HepG2 (cell line): ENCODE measurements at regions not wholly inside any gene's neighbourhood (a gene's known extent, or its start where the extent isn't known, plus 50 kb on each side); places are given as distances from the start of the nearest gene placed in this dataset.

Source experiments
- ATAC-seq: fragments of 200-7000 bp; cut with Tn5 transposase; 3 replicates; pipeline ENCODE4 v1.9.1; 2020; ENCODE audit warnings: mild to moderate bottlenecking, moderate library complexity
- BruUV-seq: library from RNA; stranded (reverse); fragments of 400-500 nt; replicated peaks from 2 replicates; lab custom pipeline; 2021; lab: Mats Ljungman, UMichigan
- CTCF ChIA-PET: fragments of 300-600 bp; formaldehyde crosslinking; extraction: SDS; loops from one replicate; lab custom pipeline; 2021; ENCODE audit warnings: low total read pairs, inconsistent platforms, low intra/inter-chr PET ratio; lab: Yijun Ruan, JAX
- POLR2A ChIA-PET: fragments of 350-600 bp; sonication (Branson Sonifier 250); formaldehyde crosslinking; loops from one replicate; lab custom pipeline; 2020; ENCODE audit warnings: antibody characterized with exemption, inconsistent platforms; lab: Yijun Ruan, JAX
- DNase-seq: peaks from one replicate; pipeline ENCODE4 v3.0.0-alpha.2; 2015; ENCODE audit warnings: low spot score
- FAIRE-seq: peaks from 3 replicates; lab custom pipeline; 2011; peaks lifted over from hg19 to GRCh38; lab: Jason Lieb, UNC
- H2AFZ ChIP-seq: one replicate; pipeline ENCODE4 v1.6.1; 2011; ENCODE audit warnings: low read length, inconsistent platforms
- H3K27ac ChIP-seq: fragments of 300-600 bp; 3 replicates; pipeline ENCODE4 v1.8.0; 2011; ENCODE audit warnings: mixed run types, mild to moderate bottlenecking, mixed read lengths, low read length, inconsistent platforms; ENCODE audit not compliant: insufficient read depth; ENCODE audit errors: extremely low read length
- H3K27me3 ChIP-seq, 2 experiments: fragments of 200-600 bp in 1 of 2; 2 replicates in 1 of 2; 3 replicates in 1 of 2; pipeline versions ENCODE4 v1.6.0 to v1.8.0; 2011; ENCODE audit warnings: low read length in 2 of 2, mild to moderate bottlenecking in 2 of 2, moderate library complexity in 2 of 2, inconsistent platforms in 1 of 2; ENCODE audit not compliant: insufficient read depth in 2 of 2, control insufficient read depth in 1 of 2
- H3K36me3 ChIP-seq, 2 experiments: fragments of 200-600 bp in 1 of 2; replicated peaks in 1 of 2; 2 replicates in 1 of 2; 3 replicates in 1 of 2; pipeline versions ENCODE4 v1.5.1 to v1.8.0; 2011; ENCODE audit warnings: low read length in 2 of 2, inconsistent platforms in 1 of 2; ENCODE audit not compliant: insufficient read depth in 2 of 2, control insufficient read depth in 1 of 2
- H3K4me1 ChIP-seq: 2 replicates; pipeline ENCODE4 v1.5.1; 2012; ENCODE audit warnings: low read length, inconsistent platforms; ENCODE audit not compliant: insufficient read depth
- H3K4me2 ChIP-seq: 2 replicates; pipeline ENCODE4 v1.6.0; 2011; ENCODE audit warnings: low read depth, low read length, inconsistent platforms
- H3K4me3 ChIP-seq, 3 experiments: fragments of 200-600 bp in 1 of 3; sonication (generic), shearing (Covaris generic) in 1 of 3; replicated peaks in 1 of 3; 2 replicates each; pipeline ENCODE4 v1.5.1; 2011 to 2016; ENCODE audit warnings: low read length in 3 of 3, inconsistent platforms in 2 of 3, low read depth in 2 of 3, mild to moderate bottlenecking in 2 of 3, control low read depth in 1 of 3, mixed read lengths in 1 of 3; ENCODE audit not compliant: insufficient read depth in 1 of 3
- H3K79me2 ChIP-seq: one replicate; pipeline ENCODE4 v1.6.1; 2011; ENCODE audit warnings: low read length, inconsistent platforms; ENCODE audit not compliant: insufficient read depth
- H3K9ac ChIP-seq: 2 replicates; pipeline ENCODE4 v1.6.0; 2011; ENCODE audit warnings: mild to moderate bottlenecking, low read depth, low read length, inconsistent platforms; ENCODE audit not compliant: insufficient read depth
- H3K9me3 ChIP-seq: 2 replicates; pipeline ENCODE4 v1.5.1; 2012; ENCODE audit warnings: mild to moderate bottlenecking, low read length
- H4K20me1 ChIP-seq: 2 replicates; pipeline ENCODE4 v1.6.0; 2011; ENCODE audit warnings: inconsistent platforms, mild to moderate bottlenecking, low read length, moderate library complexity; ENCODE audit not compliant: insufficient read depth
- AGO1 ChIP-seq: fragments of 200-400 bp; formaldehyde crosslinking; IDR thresholded peaks from 2 replicates; pipeline ENCODE4 v1.6.1; 2017; ENCODE audit warnings: mild to moderate bottlenecking, low read depth, low read length, moderate library complexity; ENCODE audit not compliant: poor library complexity, severe bottlenecking
- HNRNPUL1 ChIP-seq: fragments of 200-400 bp; formaldehyde crosslinking; IDR thresholded peaks from 2 replicates; pipeline ENCODE4 v1.6.1; 2017; ENCODE audit warnings: low read depth, mild to moderate bottlenecking, low read length, moderate library complexity
- KLF13 ChIP-seq: sonication (generic); formaldehyde crosslinking; IDR thresholded peaks from 2 replicates; pipeline ENCODE4 v1.4.0; 2020; ENCODE audit warnings: mild to moderate bottlenecking, missing genetic modification reagents
- KMT2B ChIP-seq: IDR thresholded peaks from 2 replicates; pipeline ENCODE4 v1.6.1; 2016; ENCODE audit warnings: missing genetic modification reagents, missing compliant biosample characterization
- MXI1 ChIP-seq: IDR thresholded peaks from 3 replicates; pipeline ENCODE4 v1.6.1; 2012; ENCODE audit warnings: low read depth, low read length, inconsistent platforms, borderline replicate concordance
- PPARG ChIP-seq: conservative IDR thresholded peaks from 2 replicates; pipeline ENCODE4 v1.6.1; 2016; ENCODE audit warnings: missing biosample characterization, missing genetic modification reagents
- RFX1 ChIP-seq: fragments of 450-650 bp; IDR thresholded peaks from 2 replicates; pipeline ENCODE4 v1.6.1; 2017
- RFX3 ChIP-seq: IDR thresholded peaks from 2 replicates; pipeline ENCODE4 v1.6.1; 2016; ENCODE audit warnings: missing biosample characterization, missing genetic modification reagents
- SSRP1 ChIP-seq: IDR thresholded peaks from 2 replicates; pipeline ENCODE4 v1.6.1; 2016; ENCODE audit warnings: control low read depth
- TBX3 ChIP-seq: fragments of 450-650 bp; IDR thresholded peaks from 2 replicates; pipeline ENCODE4 v1.6.1; 2017; ENCODE audit warnings: antibody characterized with exemption, mild to moderate bottlenecking, inconsistent platforms, borderline replicate concordance
- XRCC5 ChIP-seq: fragments of 200-400 bp; formaldehyde crosslinking; optimal IDR thresholded peaks from 2 replicates; pipeline ENCODE3; 2017; ENCODE audit warnings: mild to moderate bottlenecking, low read length
- ZNF263 ChIP-seq: sonication (generic); formaldehyde crosslinking; IDR thresholded peaks from 2 replicates; pipeline ENCODE4 v1.4.0; 2020; ENCODE audit warnings: missing genetic modification reagents
- ZNF510 ChIP-seq: sonication (generic); formaldehyde crosslinking; IDR thresholded peaks from 2 replicates; pipeline ENCODE4 v1.4.0; 2020; ENCODE audit warnings: low read depth, mild to moderate bottlenecking, missing genetic modification reagents
- ZNF547 ChIP-seq: sonication (generic); formaldehyde crosslinking; IDR thresholded peaks from 2 replicates; pipeline ENCODE4 v1.5.1; 2020; ENCODE audit warnings: mild to moderate bottlenecking, missing genetic modification reagents
- WGBS: methylation state at CpG from one replicate; pipeline ENCODE4 v1.1.6; 2017; ENCODE audit warnings: low lambda C conversion rate; 5-methylcytosine and 5-hydroxymethylcytosine counted together
- in situ Hi-C: cut with HindIII; loops from 2 replicates; pipeline ENCODE4 v1.10.0; 2017; ENCODE audit warnings: low pct_unique_long_range_greater_than_20kb; ENCODE audit not compliant: extremely low pct_ligation_motif_present
- intact Hi-C: fragments of 100-400 bp; cut with micrococcal nuclease; formaldehyde crosslinking; loops from one replicate; pipeline ENCODE4 v1.10.0; 2022; ENCODE audit not compliant: unreplicated experiment
- TF ChIP-seq, protein P1 (sequence below): sonication (generic); formaldehyde crosslinking; IDR thresholded peaks from 2 replicates; pipeline ENCODE4 v1.9.0; 2022; ENCODE audit warnings: low read depth, missing genetic modification reagents
- TF ChIP-seq, protein P2 (sequence below): IDR thresholded peaks from 2 replicates; pipeline ENCODE4 v1.6.1; 2016; ENCODE audit warnings: low read depth
- TF ChIP-seq, protein P3 (sequence below): sonication (generic); formaldehyde crosslinking; IDR thresholded peaks from 2 replicates; pipeline ENCODE4 v1.4.0; 2020; ENCODE audit warnings: missing genetic modification reagents, mild to moderate bottlenecking, borderline replicate concordance

DNA sequence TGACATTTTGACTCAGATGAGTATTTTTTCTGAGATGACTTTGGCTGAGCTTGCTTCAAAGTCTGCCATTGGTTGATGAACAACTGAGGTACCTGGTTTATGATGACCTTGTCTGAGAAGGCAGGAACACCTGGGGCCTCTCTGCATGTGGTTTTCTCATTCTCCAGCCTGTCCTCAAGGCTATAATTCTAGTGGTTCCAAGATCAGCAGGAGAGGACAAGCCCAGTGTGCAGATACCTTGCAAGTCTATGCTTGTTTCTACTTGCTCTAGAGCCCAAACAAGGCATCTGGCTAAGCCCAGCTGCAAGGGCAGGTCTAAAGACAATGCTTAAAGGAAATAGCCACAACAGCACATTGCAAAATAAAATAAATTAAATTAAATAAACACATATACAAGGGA is 1100.0 kb downstream of the NLGN4Y start (continued):
- TF ChIP-seq AGO1: no peak
- no peak for TF ChIP-seq ZNF263 (CRISPR knock-in tag)
- no peak for TF ChIP-seq ZNF510 (CRISPR knock-in tag)
- TF ChIP-seq, protein P1, sequence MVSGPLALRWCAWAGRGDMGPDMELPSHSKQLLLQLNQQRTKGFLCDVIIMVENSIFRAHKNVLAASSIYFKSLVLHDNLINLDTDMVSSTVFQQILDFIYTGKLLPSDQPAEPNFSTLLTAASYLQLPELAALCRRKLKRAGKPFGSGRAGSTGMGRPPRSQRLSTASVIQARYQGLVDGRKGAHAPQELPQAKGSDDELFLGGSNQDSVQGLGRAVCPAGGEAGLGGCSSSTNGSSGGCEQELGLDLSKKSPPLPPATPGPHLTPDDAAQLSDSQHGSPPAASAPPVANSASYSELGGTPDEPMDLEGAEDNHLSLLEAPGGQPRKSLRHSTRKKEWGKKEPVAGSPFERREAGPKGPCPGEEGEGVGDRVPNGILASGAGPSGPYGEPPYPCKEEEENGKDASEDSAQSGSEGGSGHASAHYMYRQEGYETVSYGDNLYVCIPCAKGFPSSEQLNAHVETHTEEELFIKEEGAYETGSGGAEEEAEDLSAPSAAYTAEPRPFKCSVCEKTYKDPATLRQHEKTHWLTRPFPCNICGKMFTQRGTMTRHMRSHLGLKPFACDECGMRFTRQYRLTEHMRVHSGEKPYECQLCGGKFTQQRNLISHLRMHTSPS (CRISPR knock-in tag): no peak
- no peak for TF ChIP-seq TBX3
- no peak for TF ChIP-seq HNRNPUL1
- no peak for TF ChIP-seq KLF13 (CRISPR knock-in tag)
- TF ChIP-seq RFX3: no peak
- no peak for TF ChIP-seq XRCC5
- TF ChIP-seq RFX1: no peak
- TF ChIP-seq, all 625 proteins: peak for 0

DNA sequence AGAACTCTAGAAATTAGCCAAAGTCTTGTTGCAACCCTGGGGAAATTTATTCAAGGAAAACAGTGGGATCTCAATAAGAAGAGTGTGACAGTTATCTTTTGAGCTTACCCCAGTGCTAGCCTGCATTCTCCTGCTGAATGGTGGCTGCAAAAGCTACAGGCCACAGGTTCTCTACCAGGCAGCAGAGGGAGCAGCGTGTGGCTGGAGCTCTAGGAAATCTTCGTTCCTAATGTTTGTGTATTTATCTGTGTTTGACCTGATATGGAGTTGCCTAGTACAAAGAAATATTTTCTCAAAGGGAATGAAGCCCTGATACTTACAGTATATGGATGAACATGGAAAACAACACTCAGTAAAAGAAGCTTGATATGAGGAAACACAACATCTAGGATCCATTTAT is 1100.6 kb downstream of the NLGN4Y start:
- Histone ChIP-seq H2AFZ (no peak overlapping the region), H3K4me2 (no peak overlapping the region), H3K4me3 (no peak overlapping the region), H3K79me2 (no peaks in the 10 kb centered on the region), H3K27me3 (no peaks in the 10 kb centered on the region), H3K9ac (no peak overlapping the region), H3K27ac (no peak overlapping the region), H3K36me3 (no peaks in the 10 kb centered on the region), H4K20me1 (no peaks in the 10 kb centered on the region), H3K9me3 (peaks cover 21% of the 10 kb centered on the region; the same call in 1 of the 2 replicates), H3K4me1 (no peaks in the 10 kb centered on the region)
- CTCF ChIA-PET: no interaction called here
- POLR2A ChIA-PET: no interaction called here
- intact Hi-C loops (no loop called here), in situ Hi-C loops (no loop called here)
- FAIRE-seq (no peak), ATAC-seq (no peak), DNase-seq (no peak)
- 20% methylated on average over 1 of the region's 2 CpGs for WGBS
- no TSS peak for BruUV-seq
- TF ChIP-seq ZNF547 (CRISPR knock-in tag) (no peak), KMT2B (no peak), SSRP1 (no peak), PPARG (CRISPR knock-in tag) (no peak), MXI1 (no peak)
- TF ChIP-seq, protein P2, sequence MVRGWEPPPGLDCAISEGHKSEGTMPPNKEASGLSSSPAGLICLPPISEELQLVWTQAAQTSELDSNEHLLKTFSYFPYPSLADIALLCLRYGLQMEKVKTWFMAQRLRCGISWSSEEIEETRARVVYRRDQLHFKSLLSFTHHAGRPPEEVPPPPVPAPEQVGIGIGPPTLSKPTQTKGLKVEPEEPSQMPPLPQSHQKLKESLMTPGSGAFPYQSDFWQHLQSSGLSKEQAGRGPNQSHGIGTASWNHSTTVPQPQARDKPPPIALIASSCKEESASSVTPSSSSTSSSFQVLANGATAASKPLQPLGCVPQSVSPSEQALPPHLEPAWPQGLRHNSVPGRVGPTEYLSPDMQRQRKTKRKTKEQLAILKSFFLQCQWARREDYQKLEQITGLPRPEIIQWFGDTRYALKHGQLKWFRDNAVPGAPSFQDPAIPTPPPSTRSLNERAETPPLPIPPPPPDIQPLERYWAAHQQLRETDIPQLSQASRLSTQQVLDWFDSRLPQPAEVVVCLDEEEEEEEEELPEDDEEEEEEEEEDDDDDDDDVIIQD: no peak
- TF ChIP-seq, protein P3, sequence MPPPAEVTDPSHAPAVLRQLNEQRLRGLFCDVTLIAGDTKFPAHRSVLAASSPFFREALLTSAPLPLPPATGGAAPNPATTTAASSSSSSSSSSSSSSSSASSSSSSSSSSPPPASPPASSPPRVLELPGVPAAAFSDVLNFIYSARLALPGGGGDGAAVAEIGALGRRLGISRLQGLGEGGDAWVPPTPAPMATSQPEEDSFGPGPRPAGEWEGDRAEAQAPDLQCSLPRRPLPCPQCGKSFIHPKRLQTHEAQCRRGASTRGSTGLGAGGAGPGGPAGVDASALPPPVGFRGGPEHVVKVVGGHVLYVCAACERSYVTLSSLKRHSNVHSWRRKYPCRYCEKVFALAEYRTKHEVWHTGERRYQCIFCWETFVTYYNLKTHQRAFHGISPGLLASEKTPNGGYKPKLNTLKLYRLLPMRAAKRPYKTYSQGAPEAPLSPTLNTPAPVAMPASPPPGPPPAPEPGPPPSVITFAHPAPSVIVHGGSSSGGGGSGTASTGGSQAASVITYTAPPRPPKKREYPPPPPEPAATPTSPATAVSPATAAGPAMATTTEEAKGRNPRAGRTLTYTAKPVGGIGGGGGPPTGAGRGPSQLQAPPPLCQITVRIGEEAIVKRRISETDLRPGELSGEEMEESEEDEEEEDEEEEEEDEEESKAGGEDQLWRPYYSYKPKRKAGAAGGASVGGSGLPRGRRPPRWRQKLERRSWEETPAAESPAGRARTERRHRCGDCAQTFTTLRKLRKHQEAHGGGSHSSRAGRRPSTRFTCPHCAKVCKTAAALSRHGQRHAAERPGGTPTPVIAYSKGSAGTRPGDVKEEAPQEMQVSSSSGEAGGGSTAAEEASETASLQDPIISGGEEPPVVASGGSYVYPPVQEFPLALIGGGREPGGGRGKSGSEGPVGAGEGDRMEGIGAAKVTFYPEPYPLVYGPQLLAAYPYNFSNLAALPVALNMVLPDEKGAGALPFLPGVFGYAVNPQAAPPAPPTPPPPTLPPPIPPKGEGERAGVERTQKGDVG (CRISPR knock-in tag): no peak
